SK-N-MC (cell line): ENCODE measurements at regions not wholly inside any gene's neighbourhood (a gene's known extent, or its start where the extent isn't known, plus 50 kb on each side); places are given as distances from the start of the nearest gene placed in this dataset.

Experiments
- EZH2 ChIP-seq: fragments of 200-600 bp; sonication (generic); IDR thresholded peaks from one replicate; pipeline ENCODE4 v1.6.1; 2017; ENCODE audit warnings: antibody characterized with exemption
- FOXP2 ChIP-seq: optimal IDR thresholded peaks from 2 replicates; pipeline ENCODE3; 2011; ENCODE audit warnings: mild to moderate bottlenecking, moderate library complexity; ENCODE audit not compliant: insufficient read depth; ENCODE audit errors: extremely low read length, control extremely low read depth
- POLR2AphosphoS5 ChIP-seq: IDR thresholded peaks from 2 replicates; pipeline ENCODE4 v1.6.1; 2012; ENCODE audit warnings: mild to moderate bottlenecking, low read depth, low read length, borderline replicate concordance

DNA sequence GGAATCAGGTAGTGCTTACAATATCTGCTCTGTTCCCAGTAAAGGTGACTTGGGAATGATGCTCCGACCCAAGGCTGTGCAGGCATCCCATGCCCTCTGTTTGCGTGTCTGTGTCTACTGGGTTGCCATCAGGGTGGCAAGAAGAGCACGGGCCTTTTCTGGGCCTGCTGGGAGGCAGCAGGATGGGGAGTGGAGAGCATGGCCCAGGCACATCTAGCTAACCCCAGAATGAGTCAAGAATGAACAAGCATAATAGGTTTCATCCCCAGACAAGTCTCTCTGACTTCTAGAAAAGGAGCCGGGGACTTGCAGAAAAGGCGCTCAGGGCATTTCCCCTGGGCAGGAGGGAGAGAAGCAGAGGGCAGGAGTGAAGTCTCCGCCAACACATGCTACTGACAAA lies 260.4 kb downstream of the IRX1 start:
- TF ChIP-seq POLR2AphosphoS5 (no peak), EZH2 (no peak), FOXP2 (no peak)
